Mesendoderm (in vitro differentiated cells): ENCODE measurements at regions not wholly inside any gene's neighbourhood (a gene's known extent, or its start where the extent isn't known, plus 50 kb on each side); places are given as distances from the start of the nearest gene placed in this dataset.

Source experiments
- DNase-seq: peaks from one replicate; pipeline ENCODE4 v3.0.0; 2013
- H2AK5ac ChIP-seq: 2 replicates; pipeline ENCODE4 v1.6.1; 2013; ENCODE audit warnings: low read length, inconsistent platforms
- H2BK120ac ChIP-seq: 2 replicates; pipeline ENCODE4 v1.6.1; 2013; ENCODE audit warnings: low read depth, mild to moderate bottlenecking, low read length, moderate library complexity, mixed read lengths
- H2BK15ac ChIP-seq: replicated peaks from 2 replicates; pipeline ENCODE4 v1.6.1; 2013; ENCODE audit warnings: low read depth, mild to moderate bottlenecking, moderate library complexity
- H2BK5ac ChIP-seq: 2 replicates; pipeline ENCODE4 v1.6.1; 2013; ENCODE audit warnings: low read length, inconsistent platforms
- H3K18ac ChIP-seq: 2 replicates; pipeline ENCODE4 v1.6.1; 2013; ENCODE audit warnings: mild to moderate bottlenecking, low read length, mixed read lengths
- H3K23ac ChIP-seq: one replicate; pipeline ENCODE4 v1.6.1; 2013; ENCODE audit warnings: low read length
- H3K27ac ChIP-seq: 2 replicates; pipeline ENCODE4 v1.5.1; 2013; ENCODE audit warnings: low read depth, mild to moderate bottlenecking, inconsistent platforms, low read length, moderate library complexity
- H3K27me3 ChIP-seq: 2 replicates; pipeline ENCODE4 v1.6.1; 2013; ENCODE audit warnings: low read length, control low read depth, mild to moderate bottlenecking, inconsistent platforms; ENCODE audit not compliant: insufficient read depth, poor library complexity
- H3K36me3 ChIP-seq: 2 replicates; pipeline ENCODE4 v1.6.1; 2013; ENCODE audit warnings: low read length, inconsistent platforms; ENCODE audit not compliant: control insufficient read depth, insufficient read depth
- H3K4ac ChIP-seq: one replicate; pipeline ENCODE4 v1.6.1; 2013; ENCODE audit warnings: low read depth, mild to moderate bottlenecking, low read length, moderate library complexity
- H3K4me1 ChIP-seq: 2 replicates; pipeline ENCODE4 v1.6.1; 2013; ENCODE audit warnings: low read depth, low read length, inconsistent platforms; ENCODE audit not compliant: control insufficient read depth
- H3K4me2 ChIP-seq: 2 replicates; pipeline ENCODE4 v1.6.1; 2013; ENCODE audit warnings: low read length
- H3K4me3 ChIP-seq: 2 replicates; pipeline ENCODE4 v1.5.1; 2013; ENCODE audit warnings: mild to moderate bottlenecking, low read length
- H3K56ac ChIP-seq: one replicate; pipeline ENCODE4 v1.6.1; 2013; ENCODE audit warnings: low read length
- H3K79me1 ChIP-seq: 2 replicates; pipeline ENCODE4 v1.6.1; 2013; ENCODE audit warnings: low read length, inconsistent platforms
- H3K79me2 ChIP-seq: 2 replicates; pipeline ENCODE4 v1.6.1; 2013; ENCODE audit warnings: mild to moderate bottlenecking, low read length; ENCODE audit not compliant: control insufficient read depth, insufficient read depth
- H3K9ac ChIP-seq: 2 replicates; pipeline ENCODE4 v1.6.1; 2013; ENCODE audit warnings: low read length, inconsistent platforms
- H4K5ac ChIP-seq: one replicate; pipeline ENCODE4 v1.6.1; 2013; ENCODE audit warnings: low read length
- H4K8ac ChIP-seq: one replicate; pipeline ENCODE4 v1.6.1; 2013; ENCODE audit warnings: low read depth, mild to moderate bottlenecking, control low read depth, low read length, moderate library complexity
- WGBS: extraction: QIAGEN DNeasy Blood & Tissue Kit; methylation state at CpG from one replicate; pipeline ENCODE4 v1.1.7; 2013; ENCODE audit warnings: low lambda C conversion rate, missing lambda C conversion rate; ENCODE audit not compliant: insufficient coverage; ENCODE audit errors: extremely low coverage; 5-methylcytosine and 5-hydroxymethylcytosine counted together

DNA sequence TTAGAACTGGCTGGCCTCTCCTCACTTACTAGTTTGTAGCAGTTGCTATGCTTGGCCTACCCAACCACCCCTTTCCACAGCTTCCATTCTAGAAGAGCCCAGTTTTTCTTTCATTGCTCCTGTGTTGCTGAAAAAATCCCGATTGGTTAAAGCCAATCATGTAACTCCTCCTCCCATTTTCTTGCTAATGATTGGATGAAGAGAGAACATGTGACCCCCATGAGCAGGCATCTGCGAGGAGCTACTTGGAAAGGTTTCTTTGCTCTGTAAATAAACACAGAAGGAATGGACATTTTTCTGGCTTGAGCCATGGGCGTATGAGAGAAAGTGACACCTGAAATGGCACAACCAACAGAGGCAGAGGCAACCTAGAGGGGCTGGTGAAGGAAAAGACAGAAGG, 773.8 kb upstream of the TBX3 start:
- H3K27me3 ChIP-seq, result no peaks in the 10 kb centered on the region
- WGBS, result no CpG with 5 or more reads among the region's 3 CpGs

DNA sequence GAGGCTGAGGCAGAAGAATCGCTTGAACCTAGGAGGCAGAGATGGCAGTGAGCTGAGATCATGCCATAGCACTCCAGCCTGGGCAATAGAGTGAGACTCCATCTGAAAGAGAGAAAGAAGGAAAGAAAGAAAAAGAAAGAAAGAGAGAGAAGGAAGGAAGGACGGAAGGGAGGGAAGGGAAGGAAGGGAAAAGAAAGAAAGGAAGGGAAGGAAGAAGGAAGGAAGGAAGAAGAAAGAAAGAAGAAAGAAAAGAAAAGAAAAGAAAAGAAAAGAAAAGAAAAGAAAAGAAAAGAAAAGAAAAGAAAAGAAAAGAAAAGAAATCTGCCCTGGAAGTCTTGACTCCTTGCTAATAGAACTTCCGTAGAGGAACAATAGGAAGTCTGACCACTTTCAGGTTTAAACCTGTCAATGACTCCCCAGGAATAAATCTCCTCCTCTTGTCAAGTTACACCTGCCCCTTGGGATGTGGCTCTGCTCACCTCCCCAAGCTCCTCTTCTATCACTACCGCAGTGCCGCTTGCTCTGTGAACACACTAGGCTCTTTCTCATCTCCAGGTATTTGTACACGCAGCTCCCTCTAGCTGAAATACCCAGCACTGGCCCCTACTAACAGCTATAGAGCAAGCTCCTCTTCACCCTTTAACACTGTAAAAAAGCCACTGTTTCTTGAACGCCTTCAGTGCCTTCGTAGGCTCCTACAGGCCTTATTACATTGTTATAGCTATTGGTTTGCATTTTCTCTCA, 773.1 kb upstream of the TBX3 start:
- no peak overlapping the region for H2BK15ac ChIP-seq
- H4K8ac ChIP-seq, result no peak overlapping the region
- peak; percentile 87 for DNase-seq
- H3K27me3 ChIP-seq, result no peaks in the 10 kb centered on the region
- no peak overlapping the region for H3K4me2 ChIP-seq
- no peak overlapping the region for H3K9ac ChIP-seq
- H3K79me2 ChIP-seq, result no peaks in the 10 kb centered on the region
- no peak overlapping the region for H3K18ac ChIP-seq
- no peak overlapping the region for H3K27ac ChIP-seq
- no CpG with 5 or more reads among the region's 8 CpGs for whole genome bisulfite sequencing
- no peak overlapping the region for H2BK5ac ChIP-seq
- no peak overlapping the region for H3K4me3 ChIP-seq
- no peaks in the 10 kb centered on the region for H3K79me1 ChIP-seq
- no peak overlapping the region for H3K56ac ChIP-seq
- H3K23ac ChIP-seq, result no peak overlapping the region
- H4K5ac ChIP-seq, result no peak overlapping the region
- no peaks in the 10 kb centered on the region for H3K36me3 ChIP-seq
- no peak overlapping the region for H3K4ac ChIP-seq
- H3K4me1 ChIP-seq, result peaks cover 6% of the 10 kb centered on the region
- H2BK120ac ChIP-seq, result no peak overlapping the region
- H2AK5ac ChIP-seq, result no peak overlapping the region

More for the DNA sequence above, 773.8 kb upstream of the TBX3 start:
- H4K5ac ChIP-seq, result no peak overlapping the region
- no peaks in the 10 kb centered on the region for H3K79me1 ChIP-seq
- H3K4me3 ChIP-seq, result no peak overlapping the region
- H3K9ac ChIP-seq, result no peak overlapping the region
- peaks cover 2% of the 10 kb centered on the region for H3K4me1 ChIP-seq
- no peak overlapping the region for H3K4ac ChIP-seq
- no peak overlapping the region for H2BK5ac ChIP-seq
- no peak overlapping the region for H2BK120ac ChIP-seq
- H3K27ac ChIP-seq, result no peak overlapping the region
- no peak overlapping the region for H4K8ac ChIP-seq
- DNase-seq, result peak; percentile 37
- no peak overlapping the region for H3K18ac ChIP-seq
- no peaks in the 10 kb centered on the region for H3K79me2 ChIP-seq
- H3K56ac ChIP-seq, result no peak overlapping the region
- H3K4me2 ChIP-seq, result no peak overlapping the region
- H3K36me3 ChIP-seq, result no peaks in the 10 kb centered on the region
- no peak overlapping the region for H3K23ac ChIP-seq
- no peak overlapping the region for H2BK15ac ChIP-seq
- H2AK5ac ChIP-seq, result no peak overlapping the region

DNA sequence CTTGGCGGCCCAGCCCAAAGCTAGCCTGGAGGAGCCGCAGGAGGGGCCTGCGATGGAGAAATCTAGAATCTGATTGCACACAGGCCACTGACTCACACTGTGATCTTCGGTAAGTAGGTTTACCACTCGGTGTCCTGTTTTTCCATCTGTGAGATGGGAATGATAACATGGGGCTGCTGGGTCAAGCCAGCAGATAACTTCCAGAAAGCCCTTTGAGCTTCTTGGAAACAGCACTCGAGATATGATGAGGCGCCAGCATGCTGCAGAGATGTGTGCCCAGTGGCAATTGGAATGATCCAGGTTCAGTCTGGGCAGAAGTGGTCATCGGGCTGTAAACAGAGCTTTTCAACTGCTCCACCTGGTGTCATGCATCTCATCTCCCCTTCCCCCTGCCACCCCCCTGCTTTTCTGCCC, 771.3 kb upstream of the TBX3 start:
- Histone ChIP-seq H4K8ac (no peak overlapping the region), H3K4ac (peak overlapping the region; percentile 70), H3K79me2 (no peaks in the 10 kb centered on the region), H2BK15ac (no peak overlapping the region), H3K36me3 (no peaks in the 10 kb centered on the region), H2BK120ac (no peak overlapping the region), H3K4me2 (no peak overlapping the region), H3K9ac (no peak overlapping the region), H3K18ac (no peak overlapping the region), H2AK5ac (no peak overlapping the region), H3K56ac (peak overlapping the region; percentile 5), H3K23ac (no peak overlapping the region), H2BK5ac (no peak overlapping the region), H3K4me3 (no peak overlapping the region), H3K27me3 (no peaks in the 10 kb centered on the region), H3K79me1 (no peaks in the 10 kb centered on the region), H3K4me1 (peaks cover 17% of the 10 kb centered on the region), H3K27ac (no peak overlapping the region), H4K5ac (no peak overlapping the region)
- peak; percentile 79 for DNase-seq
- no CpG with 5 or more reads among the region's 8 CpGs for WGBS

DNA sequence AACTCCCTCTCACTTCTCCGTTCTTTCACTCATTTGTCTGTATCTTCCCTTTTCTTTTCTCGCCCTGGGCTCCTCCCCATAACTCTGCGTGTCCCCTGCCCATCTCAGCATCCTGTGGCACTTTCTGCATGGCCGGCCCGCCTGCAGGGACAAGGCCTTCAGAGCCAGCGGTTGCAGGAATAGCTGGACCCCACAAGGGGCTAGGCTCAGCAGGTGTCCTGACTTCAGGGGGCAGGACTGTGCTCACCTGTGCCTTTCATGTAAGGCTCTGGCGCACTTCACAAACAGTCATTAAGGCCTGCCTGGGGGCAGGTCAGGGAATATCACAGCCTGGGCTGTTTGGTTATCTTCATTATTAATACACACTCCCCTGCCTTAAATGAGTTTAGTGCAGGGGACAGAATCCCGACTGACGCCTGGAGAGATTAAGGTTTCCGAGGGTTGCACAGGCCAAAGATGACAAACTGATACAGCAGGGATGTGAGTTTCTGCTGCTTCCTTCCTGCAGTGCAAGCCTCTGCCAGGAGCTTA, 768.8 kb upstream of the TBX3 start:
- Histone ChIP-seq H3K4me2 (no peak overlapping the region), H3K79me2 (no peaks in the 10 kb centered on the region), H3K4ac (no peak overlapping the region), H3K9ac (no peak overlapping the region), H3K27ac (no peak overlapping the region), H3K27me3 (no peaks in the 10 kb centered on the region), H4K5ac (no peak overlapping the region), H3K4me1 (peaks cover 24% of the 10 kb centered on the region), H3K18ac (no peak overlapping the region), H3K4me3 (no peak overlapping the region), H2BK5ac (no peak overlapping the region), H2AK5ac (no peak overlapping the region), H3K23ac (no peak overlapping the region), H2BK120ac (no peak overlapping the region), H4K8ac (no peak overlapping the region), H3K36me3 (no peaks in the 10 kb centered on the region), H3K79me1 (no peaks in the 10 kb centered on the region), H3K56ac (peak overlapping the region; percentile 94), H2BK15ac (no peak overlapping the region)
- no CpG with 5 or more reads among the region's 10 CpGs for WGBS
- DNase-seq, result peak; percentile 52

DNA sequence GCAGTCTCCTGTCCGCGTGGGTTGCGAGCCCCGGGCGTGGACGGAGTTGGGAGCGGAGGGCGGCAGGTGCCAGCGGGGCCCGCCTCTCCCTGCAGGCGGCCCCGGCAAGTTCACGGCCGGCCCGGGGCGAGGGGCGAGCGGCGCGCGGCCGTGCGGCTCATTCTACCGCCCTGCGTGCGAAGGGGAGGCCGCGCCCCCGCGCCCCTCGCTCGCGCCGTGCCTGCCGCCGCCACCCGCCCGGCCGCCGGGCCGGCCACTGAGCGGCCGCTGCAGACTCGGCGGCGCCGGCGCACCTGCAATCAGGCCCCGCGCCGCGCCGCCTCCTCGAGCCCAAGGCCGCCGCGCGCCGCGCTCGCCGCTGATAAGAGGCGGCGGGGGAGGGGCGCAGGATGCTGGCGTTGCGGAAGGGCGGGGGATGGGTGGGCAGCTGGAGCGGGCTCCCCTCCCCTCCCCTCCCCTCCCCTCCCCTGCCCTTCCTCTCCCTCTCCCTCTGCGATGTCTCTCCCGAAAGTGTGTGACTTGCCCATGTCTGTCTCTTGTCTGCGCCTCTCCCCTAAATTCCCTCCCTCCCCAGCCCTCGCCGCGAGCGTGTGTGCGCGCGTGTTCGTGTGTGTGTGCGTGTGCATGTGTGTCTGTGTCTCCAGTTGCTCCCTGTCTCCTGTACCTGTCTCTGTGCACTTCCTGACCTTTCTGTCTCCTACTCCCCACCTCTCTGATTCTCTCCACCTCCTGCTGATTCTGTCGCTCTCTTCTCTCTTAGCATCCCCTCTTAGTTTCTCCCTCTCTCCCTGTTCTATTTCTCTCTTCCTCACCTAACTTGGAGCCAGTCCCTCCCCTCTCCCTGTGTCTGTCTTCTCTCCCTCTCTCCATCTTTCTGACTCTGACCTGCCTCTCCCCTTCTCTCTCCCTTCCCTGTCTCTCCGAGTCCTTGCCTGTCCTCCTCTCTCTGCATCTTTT, 768.1 kb upstream of the TBX3 start:
- H3K4me1 ChIP-seq, result peaks cover 24% of the 10 kb centered on the region
- no peak overlapping the region for H3K27ac ChIP-seq
- DNase-seq, result peak; percentile 92

More for the DNA sequence above, 768.1 kb upstream of the TBX3 start:
- Histone ChIP-seq H2BK5ac (peak overlapping the region; percentile 86), H3K4me2 (peak overlapping the region; percentile 92), H3K4me3 (peak overlapping the region; percentile 24), H3K18ac (peak overlapping the region; percentile 28), H2BK15ac (peak overlapping the region; percentile 5), H3K79me2 (no peaks in the 10 kb centered on the region), H3K79me1 (no peaks in the 10 kb centered on the region), H2AK5ac (peak overlapping the region; percentile 54), H3K56ac (peak overlapping the region; percentile 94), H3K27me3 (no peaks in the 10 kb centered on the region), H3K23ac (no peak overlapping the region), H4K8ac (no peak overlapping the region), H3K36me3 (no peaks in the 10 kb centered on the region), H2BK120ac (peak overlapping the region; percentile 1), H3K9ac (peak overlapping the region; percentile 71), H4K5ac (no peak overlapping the region), H3K4ac (peak overlapping the region; percentile 22)
- WGBS, result no CpG with 5 or more reads among the region's 83 CpGs
